ENCODE measurements at regions not wholly inside any gene's neighbourhood (a gene's known extent, or its start where the extent isn't known, plus 50 kb on each side); places are given as distances from the start of the nearest gene placed in this dataset.

- no peaks in the 10 kb centered on the region for H3K36me3 ChIP-seq (ENCODE audit: control insufficient read depth in 1 of 2, insufficient read depth in 2 of 2, low read depth in 1 of 2, low read length in 2 of 2)
- no peak overlapping the region for H3K4me2 ChIP-seq (ENCODE audit: low read length, poor library complexity, severe bottlenecking)
- no peaks in the 10 kb centered on the region for H3K4me1 ChIP-seq (ENCODE audit: control insufficient read depth, insufficient read depth, low read depth, low read length)
- no peak overlapping the region for H4K91ac ChIP-seq (ENCODE audit: low read length)
- H2AFZ ChIP-seq (ENCODE audit: low read depth, low read length) = no peak overlapping the region
- 83% methylated on average over 9 of the region's 9 CpGs for WGBS
- no peak overlapping the region for H3K9ac ChIP-seq (ENCODE audit: low read length)
- no peak overlapping the region for H2BK120ac ChIP-seq (ENCODE audit: low read depth, low read length)
- no peak overlapping the region for H3K23ac ChIP-seq (ENCODE audit: low read length in 2 of 2)
- no peak overlapping the region for H3K14ac ChIP-seq (ENCODE audit: low read length in 2 of 2)
- H2BK12ac ChIP-seq (ENCODE audit: low read length in 2 of 2) = no peak overlapping the region
- H3K4ac ChIP-seq (ENCODE audit: low read depth in 1 of 2, low read length in 2 of 2) = no peak overlapping the region
- no peak overlapping the region for H3K18ac ChIP-seq (ENCODE audit: low read depth in 1 of 2, low read length in 2 of 2)
- peaks cover 10% of the 10 kb centered on the region for H3K9me3 ChIP-seq (ENCODE audit: control insufficient read depth, low read length)
- no peaks in the 10 kb centered on the region for H3K79me1 ChIP-seq (replicated peaks; ENCODE audit: low read length, poor library complexity, severe bottlenecking)
- H2BK15ac ChIP-seq (ENCODE audit: low read depth, poor library complexity, severe bottlenecking) = no peak overlapping the region
- no peaks in the 10 kb centered on the region for H3K27me3 ChIP-seq (ENCODE audit: control insufficient read depth in 1 of 2, insufficient read depth in 1 of 2, low read length in 2 of 2)
- H2AK5ac ChIP-seq (ENCODE audit: low read length, severe bottlenecking) = no peak overlapping the region
- no peak overlapping the region for H2BK5ac ChIP-seq (ENCODE audit: low read depth, low read length, poor library complexity, severe bottlenecking)
- no peak overlapping the region for H4K8ac ChIP-seq (ENCODE audit: low read length)
- DNase-seq = no peak
- no peak overlapping the region for H3K4me3 ChIP-seq (ENCODE audit: insufficient read depth in 1 of 2, low read depth in 1 of 2, low read length in 2 of 2)
- no peak overlapping the region for H3K27ac ChIP-seq (ENCODE audit: low read length, poor library complexity, severe bottlenecking)
Observed at GRCh38 chr7:51679358-51679757, 362.7 kb upstream of the COBL start.

GRCh38 chr7:51666751-51667150, 350.1 kb upstream of the COBL start:
- H3K4me2 ChIP-seq (ENCODE audit: low read length, poor library complexity, severe bottlenecking) = no peak overlapping the region
- no peaks in the 10 kb centered on the region for H3K27me3 ChIP-seq (ENCODE audit: control insufficient read depth in 1 of 2, insufficient read depth in 1 of 2, low read length in 2 of 2)
- no peak overlapping the region for H3K27ac ChIP-seq (ENCODE audit: low read length, poor library complexity, severe bottlenecking)
- no peak overlapping the region for H2BK120ac ChIP-seq (ENCODE audit: low read depth, low read length)
- H3K4ac ChIP-seq (ENCODE audit: low read depth in 1 of 2, low read length in 2 of 2) = no peak overlapping the region
- H3K23ac ChIP-seq (ENCODE audit: low read length in 2 of 2) = no peak overlapping the region
- WGBS = 79% methylated on average over 4 of the region's 5 CpGs
- no peaks in the 10 kb centered on the region for H3K79me1 ChIP-seq (replicated peaks; ENCODE audit: low read length, poor library complexity, severe bottlenecking)
- H3K18ac ChIP-seq (ENCODE audit: low read depth in 1 of 2, low read length in 2 of 2) = no peak overlapping the region
- H3K36me3 ChIP-seq (ENCODE audit: control insufficient read depth in 1 of 2, insufficient read depth in 2 of 2, low read depth in 1 of 2, low read length in 2 of 2) = no peaks in the 10 kb centered on the region
- H3K4me1 ChIP-seq (ENCODE audit: control insufficient read depth, insufficient read depth, low read depth, low read length) = no peaks in the 10 kb centered on the region
- H2BK12ac ChIP-seq (ENCODE audit: low read length in 2 of 2) = no peak overlapping the region
- no peak overlapping the region for H3K14ac ChIP-seq (ENCODE audit: low read length in 2 of 2)
- no peak overlapping the region for H2BK15ac ChIP-seq (ENCODE audit: low read depth, poor library complexity, severe bottlenecking)
- no peak overlapping the region for H4K91ac ChIP-seq (ENCODE audit: low read length)
- no peak overlapping the region for H4K8ac ChIP-seq (ENCODE audit: low read length)
- H2AK5ac ChIP-seq (ENCODE audit: low read length, severe bottlenecking) = no peak overlapping the region
- no peak for DNase-seq
- H3K9me3 ChIP-seq (ENCODE audit: control insufficient read depth, low read length) = no peaks in the 10 kb centered on the region
- H3K4me3 ChIP-seq (ENCODE audit: insufficient read depth in 1 of 2, low read depth in 1 of 2, low read length in 2 of 2) = no peak overlapping the region
- no peak overlapping the region for H3K9ac ChIP-seq (ENCODE audit: low read length)
- no peak overlapping the region for H2BK5ac ChIP-seq (ENCODE audit: low read depth, low read length, poor library complexity, severe bottlenecking)
- no peak overlapping the region for H2AFZ ChIP-seq (ENCODE audit: low read depth, low read length)

- Histone ChIP-seq H3K4me1 (ENCODE audit: control insufficient read depth, insufficient read depth, low read depth, low read length) (no peaks in the 10 kb centered on the region), H4K8ac (ENCODE audit: low read length) (no peak overlapping the region), H2BK120ac (ENCODE audit: low read depth, low read length) (no peak overlapping the region), H3K36me3 (ENCODE audit: control insufficient read depth in 1 of 2, insufficient read depth in 2 of 2, low read depth in 1 of 2, low read length in 2 of 2) (no peaks in the 10 kb centered on the region), H2BK5ac (ENCODE audit: low read depth, low read length, poor library complexity, severe bottlenecking) (no peak overlapping the region), H3K79me1 (replicated peaks; ENCODE audit: low read length, poor library complexity, severe bottlenecking) (no peaks in the 10 kb centered on the region), H4K91ac (ENCODE audit: low read length) (no peak overlapping the region), H3K18ac (ENCODE audit: low read depth in 1 of 2, low read length in 2 of 2) (no peak overlapping the region), H2BK15ac (ENCODE audit: low read depth, poor library complexity, severe bottlenecking) (no peak overlapping the region), H3K23ac (ENCODE audit: low read length in 2 of 2) (no peak overlapping the region), H3K9me3 (ENCODE audit: control insufficient read depth, low read length) (no peaks in the 10 kb centered on the region), H2AFZ (ENCODE audit: low read depth, low read length) (no peak overlapping the region), H3K4ac (ENCODE audit: low read depth in 1 of 2, low read length in 2 of 2) (no peak overlapping the region), H3K14ac (ENCODE audit: low read length in 2 of 2) (no peak overlapping the region), H2BK12ac (ENCODE audit: low read length in 2 of 2) (no peak overlapping the region), H3K4me3 (ENCODE audit: insufficient read depth in 1 of 2, low read depth in 1 of 2, low read length in 2 of 2) (no peak overlapping the region), H3K4me2 (ENCODE audit: low read length, poor library complexity, severe bottlenecking) (no peak overlapping the region), H2AK5ac (ENCODE audit: low read length, severe bottlenecking) (no peak overlapping the region), H3K27ac (ENCODE audit: low read length, poor library complexity, severe bottlenecking) (no peak overlapping the region), H3K27me3 (ENCODE audit: control insufficient read depth in 1 of 2, insufficient read depth in 1 of 2, low read length in 2 of 2) (no peaks in the 10 kb centered on the region), H3K9ac (ENCODE audit: low read length) (no peak overlapping the region)
- no peak for DNase-seq
- 36% methylated on average over 3 of the region's 3 CpGs for WGBS
Observed at GRCh38 chr7:51666266-51666665, 349.7 kb upstream of the COBL start.

GRCh38 chr7:51665045-51665780, 348.6 kb upstream of the COBL start:
- Histone ChIP-seq H3K4ac (ENCODE audit: low read depth in 1 of 2, low read length in 2 of 2) (no peak overlapping the region), H3K79me1 (replicated peaks; ENCODE audit: low read length, poor library complexity, severe bottlenecking) (no peaks in the 10 kb centered on the region), H3K9ac (ENCODE audit: low read length) (no peak overlapping the region), H2AK5ac (ENCODE audit: low read length, severe bottlenecking) (no peak overlapping the region), H4K91ac (ENCODE audit: low read length) (no peak overlapping the region), H3K4me2 (ENCODE audit: low read length, poor library complexity, severe bottlenecking) (no peak overlapping the region), H3K9me3 (ENCODE audit: control insufficient read depth, low read length) (no peaks in the 10 kb centered on the region), H3K4me1 (ENCODE audit: control insufficient read depth, insufficient read depth, low read depth, low read length) (no peaks in the 10 kb centered on the region), H3K18ac (ENCODE audit: low read depth in 1 of 2, low read length in 2 of 2) (no peak overlapping the region), H3K36me3 (ENCODE audit: control insufficient read depth in 1 of 2, insufficient read depth in 2 of 2, low read depth in 1 of 2, low read length in 2 of 2) (no peaks in the 10 kb centered on the region), H2AFZ (ENCODE audit: low read depth, low read length) (no peak overlapping the region), H2BK120ac (ENCODE audit: low read depth, low read length) (no peak overlapping the region), H2BK12ac (ENCODE audit: low read length in 2 of 2) (no peak overlapping the region), H3K4me3 (ENCODE audit: insufficient read depth in 1 of 2, low read depth in 1 of 2, low read length in 2 of 2) (no peak overlapping the region), H3K23ac (ENCODE audit: low read length in 2 of 2) (no peak overlapping the region), H2BK15ac (ENCODE audit: low read depth, poor library complexity, severe bottlenecking) (no peak overlapping the region), H3K14ac (ENCODE audit: low read length in 2 of 2) (no peak overlapping the region), H2BK5ac (ENCODE audit: low read depth, low read length, poor library complexity, severe bottlenecking) (no peak overlapping the region), H4K8ac (ENCODE audit: low read length) (no peak overlapping the region), H3K27me3 (ENCODE audit: control insufficient read depth in 1 of 2, insufficient read depth in 1 of 2, low read length in 2 of 2) (no peaks in the 10 kb centered on the region), H3K27ac (ENCODE audit: low read length, poor library complexity, severe bottlenecking) (no peak overlapping the region)
- WGBS = 84% methylated on average over 5 of the region's 7 CpGs
- DNase-seq = no peak

Measured in mesenchymal stem cell (in vitro differentiated cells and primary cell).